ENCODE measurements at regions not wholly inside any gene's neighbourhood (a gene's known extent, or its start where the extent isn't known, plus 50 kb on each side); places are given as distances from the start of the nearest gene placed in this dataset.

DNA sequence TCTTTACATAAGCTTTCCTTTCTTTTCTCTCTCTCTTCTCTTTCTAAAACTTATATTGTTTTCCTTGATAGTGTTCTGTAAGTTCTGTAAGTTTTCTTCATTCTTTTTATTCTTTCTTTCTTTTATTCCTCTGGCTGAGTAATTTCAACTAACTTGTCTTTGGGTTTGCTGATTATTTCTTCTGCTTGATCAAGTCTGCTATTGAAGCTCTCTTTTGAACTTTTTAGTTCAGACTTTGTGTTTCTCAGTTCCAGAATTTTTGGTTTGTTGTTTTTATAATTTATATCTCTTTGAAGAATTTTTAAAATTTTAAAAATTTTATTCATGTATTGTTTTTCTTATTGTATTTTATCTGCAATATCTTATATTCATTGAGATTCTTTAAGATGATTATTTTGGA, 795.8 kb upstream of the SALL3 start:
- H4K20me1 ChIP-seq (ENCODE audit: control insufficient read depth, extremely low read depth, insufficient read depth, low read length): no peaks in the 10 kb centered on the region
- TF ChIP-seq EZH2 (IDR thresholded peaks at IDR 0.05; ENCODE audit: low read length, missing control alignments): no peak
- TF ChIP-seq, protein P1, sequence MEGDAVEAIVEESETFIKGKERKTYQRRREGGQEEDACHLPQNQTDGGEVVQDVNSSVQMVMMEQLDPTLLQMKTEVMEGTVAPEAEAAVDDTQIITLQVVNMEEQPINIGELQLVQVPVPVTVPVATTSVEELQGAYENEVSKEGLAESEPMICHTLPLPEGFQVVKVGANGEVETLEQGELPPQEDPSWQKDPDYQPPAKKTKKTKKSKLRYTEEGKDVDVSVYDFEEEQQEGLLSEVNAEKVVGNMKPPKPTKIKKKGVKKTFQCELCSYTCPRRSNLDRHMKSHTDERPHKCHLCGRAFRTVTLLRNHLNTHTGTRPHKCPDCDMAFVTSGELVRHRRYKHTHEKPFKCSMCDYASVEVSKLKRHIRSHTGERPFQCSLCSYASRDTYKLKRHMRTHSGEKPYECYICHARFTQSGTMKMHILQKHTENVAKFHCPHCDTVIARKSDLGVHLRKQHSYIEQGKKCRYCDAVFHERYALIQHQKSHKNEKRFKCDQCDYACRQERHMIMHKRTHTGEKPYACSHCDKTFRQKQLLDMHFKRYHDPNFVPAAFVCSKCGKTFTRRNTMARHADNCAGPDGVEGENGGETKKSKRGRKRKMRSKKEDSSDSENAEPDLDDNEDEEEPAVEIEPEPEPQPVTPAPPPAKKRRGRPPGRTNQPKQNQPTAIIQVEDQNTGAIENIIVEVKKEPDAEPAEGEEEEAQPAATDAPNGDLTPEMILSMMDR (conservative IDR thresholded peaks at IDR 0.05 in 1 of 2, IDR thresholded peaks at IDR 0.05 in 1 of 2; ENCODE audit: low read depth in 1 of 2, low read length in 2 of 2): no peak
- H3K36me3 ChIP-seq (ENCODE audit: control insufficient read depth, insufficient read depth, low read length): no peaks in the 10 kb centered on the region
- H3K4me2 ChIP-seq (ENCODE audit: extremely low read depth, insufficient read depth, low read length): no peak overlapping the region
- no peak overlapping the region for H2AFZ ChIP-seq (ENCODE audit: low read length)
- no peaks in the 10 kb centered on the region for H3K9me3 ChIP-seq (ENCODE audit: control insufficient read depth, insufficient read depth, low read depth, low read length)
- no peak for DNase-seq (ENCODE audit: low read depth in 2 of 2)
- no peaks in the 10 kb centered on the region for H3K27me3 ChIP-seq (ENCODE audit: control insufficient read depth, insufficient read depth, low read length)
- no peak overlapping the region for H3K9ac ChIP-seq (ENCODE audit: insufficient read depth, low read length)
- H3K27ac ChIP-seq (ENCODE audit: insufficient read depth, low read length): no peak overlapping the region
- H3K4me3 ChIP-seq (replicated peaks in 1 of 4; ENCODE audit: control extremely low read depth in 1 of 4, insufficient read depth in 1 of 4, low read depth in 3 of 4, low read length in 4 of 4): no peak overlapping the region
- H3K4me1 ChIP-seq (ENCODE audit: control insufficient read depth, extremely low read depth, insufficient read depth, low read length): no peaks in the 10 kb centered on the region
- H3K79me2 ChIP-seq (ENCODE audit: control insufficient read depth, insufficient read depth, low read length): no peaks in the 10 kb centered on the region

DNA sequence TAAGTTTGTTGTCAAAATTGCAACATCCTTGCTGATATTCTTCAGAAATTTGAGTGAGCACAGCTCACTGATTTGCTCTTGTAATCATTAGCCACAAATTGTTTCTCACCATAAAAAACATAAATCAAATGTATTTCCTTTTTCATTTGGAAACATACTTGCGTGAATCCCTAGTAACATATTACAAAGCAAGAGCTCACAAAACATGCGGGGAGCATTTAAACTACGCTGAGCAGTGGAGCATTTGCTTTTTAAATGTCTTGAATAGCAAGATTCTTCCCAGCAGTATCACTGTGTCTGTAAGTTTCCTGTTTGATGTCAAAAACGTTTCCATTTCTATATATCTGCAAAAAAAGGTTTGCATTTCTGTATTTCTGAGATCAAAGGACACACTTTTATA, 788.3 kb upstream of the SALL3 start:
- Histone ChIP-seq H3K4me2 (ENCODE audit: extremely low read depth, insufficient read depth, low read length) (no peak overlapping the region), H3K36me3 (ENCODE audit: control insufficient read depth, insufficient read depth, low read length) (no peaks in the 10 kb centered on the region), H3K27me3 (ENCODE audit: control insufficient read depth, insufficient read depth, low read length) (no peaks in the 10 kb centered on the region), H3K79me2 (ENCODE audit: control insufficient read depth, insufficient read depth, low read length) (no peaks in the 10 kb centered on the region), H3K9me3 (ENCODE audit: control insufficient read depth, insufficient read depth, low read depth, low read length) (no peaks in the 10 kb centered on the region), H3K4me1 (ENCODE audit: control insufficient read depth, extremely low read depth, insufficient read depth, low read length) (no peaks in the 10 kb centered on the region), H3K9ac (ENCODE audit: insufficient read depth, low read length) (no peak overlapping the region), H3K4me3 (replicated peaks in 1 of 4; ENCODE audit: control extremely low read depth in 1 of 4, insufficient read depth in 1 of 4, low read depth in 3 of 4, low read length in 4 of 4) (no peak overlapping the region), H3K27ac (ENCODE audit: insufficient read depth, low read length) (no peak overlapping the region), H2AFZ (ENCODE audit: low read length) (no peak overlapping the region), H4K20me1 (ENCODE audit: control insufficient read depth, extremely low read depth, insufficient read depth, low read length) (no peaks in the 10 kb centered on the region)
- no peak for TF ChIP-seq EZH2 (IDR thresholded peaks at IDR 0.05; ENCODE audit: low read length, missing control alignments)
- TF ChIP-seq, protein P1 (conservative IDR thresholded peaks at IDR 0.05 in 1 of 2, IDR thresholded peaks at IDR 0.05 in 1 of 2; ENCODE audit: low read depth in 1 of 2, low read length in 2 of 2): no peak
- DNase-seq (ENCODE audit: low read depth in 2 of 2): no peak

DNA sequence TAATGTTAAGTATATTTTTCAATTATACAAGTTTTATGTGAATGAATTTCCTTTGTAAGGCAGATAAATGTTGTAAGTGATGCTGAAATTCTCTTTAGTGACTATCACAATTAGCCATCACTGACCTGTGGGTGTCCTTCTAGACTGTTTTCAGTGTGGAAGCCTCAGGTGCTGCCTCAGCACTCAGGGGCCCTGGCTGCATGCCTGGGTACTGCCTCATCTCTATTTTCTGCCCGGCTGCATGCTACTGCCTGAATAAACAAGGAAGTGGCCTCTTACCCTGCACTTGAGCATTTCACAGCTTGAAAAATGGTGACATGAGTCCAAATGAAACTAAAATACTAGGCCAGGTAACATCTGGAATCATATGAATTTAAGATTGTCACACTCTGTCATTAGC, 787.6 kb upstream of the SALL3 start:
- DNase-seq (ENCODE audit: low read depth in 2 of 2): no peak
- no peak overlapping the region for H3K4me2 ChIP-seq (ENCODE audit: extremely low read depth, insufficient read depth, low read length)
- H3K27me3 ChIP-seq (ENCODE audit: control insufficient read depth, insufficient read depth, low read length): no peaks in the 10 kb centered on the region
- no peak overlapping the region for H3K27ac ChIP-seq (ENCODE audit: insufficient read depth, low read length)
- H3K9ac ChIP-seq (ENCODE audit: insufficient read depth, low read length): no peak overlapping the region
- H3K9me3 ChIP-seq (ENCODE audit: control insufficient read depth, insufficient read depth, low read depth, low read length): no peaks in the 10 kb centered on the region
- no peaks in the 10 kb centered on the region for H3K4me1 ChIP-seq (ENCODE audit: control insufficient read depth, extremely low read depth, insufficient read depth, low read length)
- H4K20me1 ChIP-seq (ENCODE audit: control insufficient read depth, extremely low read depth, insufficient read depth, low read length): no peaks in the 10 kb centered on the region
- H3K79me2 ChIP-seq (ENCODE audit: control insufficient read depth, insufficient read depth, low read length): no peaks in the 10 kb centered on the region
- no peaks in the 10 kb centered on the region for H3K36me3 ChIP-seq (ENCODE audit: control insufficient read depth, insufficient read depth, low read length)
- H2AFZ ChIP-seq (ENCODE audit: low read length): no peak overlapping the region
- H3K4me3 ChIP-seq (replicated peaks in 1 of 4; ENCODE audit: control extremely low read depth in 1 of 4, insufficient read depth in 1 of 4, low read depth in 3 of 4, low read length in 4 of 4): no peak overlapping the region
- TF ChIP-seq, protein P1 (conservative IDR thresholded peaks at IDR 0.05 in 1 of 2, IDR thresholded peaks at IDR 0.05 in 1 of 2; ENCODE audit: low read depth in 1 of 2, low read length in 2 of 2): no peak

Measured in fibroblast of lung (primary cell).